Stimulated activated CD4-positive, alpha-beta T cell treated with anti-CD3 and anti-CD28 coated beads, Interleukin-1b, Interleukin-23, amount 100 ng/mL, for 48 hours (primary cell): ENCODE measurements at regions not wholly inside any gene's neighbourhood (a gene's known extent, or its start where the extent isn't known, plus 50 kb on each side); places are given as distances from the start of the nearest gene placed in this dataset.
"Not testable (repeated sequence)": the region's sequence is repeated elsewhere in the genome, so short reads cannot be mapped to it uniquely, and the experiment has no call there.

Experiments used
- DNase-seq: peaks from one replicate; pipeline ENCODE4 v3.0.0-alpha.2; 2020

- DNase-seq = no peak
Measured at GRCh38 chr4:162610116-162610515, 446.3 kb upstream of the FSTL5 start.

- DNase-seq = no peak
Measured at GRCh38 chr4:162586266-162586665, 422.5 kb upstream of the FSTL5 start.

GRCh38 chr4:162582180-162582579 is 418.4 kb upstream of the FSTL5 start:
- no peak for DNase-seq

- no peak for DNase-seq
Measured at GRCh38 chr4:162565730-162566129, 401.9 kb upstream of the FSTL5 start.

GRCh38 chr4:162560073-162560472 is 396.3 kb upstream of the FSTL5 start:
- DNase-seq = no peak

- no peak for DNase-seq
Measured at GRCh38 chr4:162557516-162558106, 393.8 kb upstream of the FSTL5 start.

- no peak for DNase-seq
Measured at GRCh38 chr4:162535121-162535520, 371.3 kb upstream of the FSTL5 start.

GRCh38 chr4:162523171-162523570 is 359.4 kb upstream of the FSTL5 start:
- no peak for DNase-seq

- no peak for DNase-seq
Measured at GRCh38 chr4:162522724-162523123, 358.9 kb upstream of the FSTL5 start.

GRCh38 chr4:162510937-162511336 is 347.1 kb upstream of the FSTL5 start:
- no peak for DNase-seq

GRCh38 chr4:162510115-162510514 is 346.3 kb upstream of the FSTL5 start:
- no peak for DNase-seq

GRCh38 chr4:162509333-162509732 is 345.5 kb upstream of the FSTL5 start:
- no peak for DNase-seq

GRCh38 chr4:162506253-162506652 is 342.5 kb upstream of the FSTL5 start:
- DNase-seq = no peak

- no peak for DNase-seq
Measured at GRCh38 chr4:162503868-162504267, 340.1 kb upstream of the FSTL5 start.

GRCh38 chr4:162502109-162502508 is 338.3 kb upstream of the FSTL5 start:
- DNase-seq = no peak

GRCh38 chr4:162499478-162499877 is 335.7 kb upstream of the FSTL5 start:
- DNase-seq = no peak

- no peak for DNase-seq
Measured at GRCh38 chr4:162498168-162498567, 334.4 kb upstream of the FSTL5 start.

GRCh38 chr4:162497564-162498167 is 333.9 kb upstream of the FSTL5 start:
- no peak for DNase-seq

- no peak for DNase-seq
Measured at GRCh38 chr4:162494935-162495334, 331.1 kb upstream of the FSTL5 start.

- no peak for DNase-seq
Measured at GRCh38 chr4:162485486-162485885, 321.7 kb upstream of the FSTL5 start.

- no peak for DNase-seq
Measured at GRCh38 chr4:162475246-162475645, 311.4 kb upstream of the FSTL5 start.

GRCh38 chr4:162469977-162470376 is 306.2 kb upstream of the FSTL5 start:
- DNase-seq = no peak

- not testable (repeated sequence) for DNase-seq
Measured at GRCh38 chr4:162465356-162465755, 301.6 kb upstream of the FSTL5 start.

- no peak for DNase-seq
Measured at GRCh38 chr4:162461952-162462351, 298.2 kb upstream of the FSTL5 start.

GRCh38 chr4:162458051-162458450 is 294.3 kb upstream of the FSTL5 start:
- DNase-seq = no peak
